ENCODE measurements at regions not wholly inside any gene's neighbourhood (a gene's known extent, or its start where the extent isn't known, plus 50 kb on each side); places are given as distances from the start of the nearest gene placed in this dataset.

DNA sequence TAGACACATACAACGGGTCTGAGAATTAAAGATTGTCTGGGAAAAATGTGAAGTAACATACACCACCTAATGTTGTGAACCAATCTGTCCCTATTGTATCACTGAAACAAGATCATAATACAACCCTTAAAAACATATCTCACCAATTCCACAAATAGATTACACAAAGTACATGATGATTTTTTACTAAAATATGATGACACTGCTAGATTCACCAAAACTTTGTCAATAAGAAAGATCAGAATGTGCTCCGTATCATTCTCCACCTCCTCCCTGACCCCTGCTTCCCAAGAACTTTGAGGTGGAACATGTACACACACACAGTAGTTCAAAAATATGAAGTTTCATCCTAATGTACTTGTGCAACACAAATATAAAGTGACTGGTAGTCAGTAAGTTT, 862.0 kb downstream of the PCDH18 start:
- TF ChIP-seq, protein P1, sequence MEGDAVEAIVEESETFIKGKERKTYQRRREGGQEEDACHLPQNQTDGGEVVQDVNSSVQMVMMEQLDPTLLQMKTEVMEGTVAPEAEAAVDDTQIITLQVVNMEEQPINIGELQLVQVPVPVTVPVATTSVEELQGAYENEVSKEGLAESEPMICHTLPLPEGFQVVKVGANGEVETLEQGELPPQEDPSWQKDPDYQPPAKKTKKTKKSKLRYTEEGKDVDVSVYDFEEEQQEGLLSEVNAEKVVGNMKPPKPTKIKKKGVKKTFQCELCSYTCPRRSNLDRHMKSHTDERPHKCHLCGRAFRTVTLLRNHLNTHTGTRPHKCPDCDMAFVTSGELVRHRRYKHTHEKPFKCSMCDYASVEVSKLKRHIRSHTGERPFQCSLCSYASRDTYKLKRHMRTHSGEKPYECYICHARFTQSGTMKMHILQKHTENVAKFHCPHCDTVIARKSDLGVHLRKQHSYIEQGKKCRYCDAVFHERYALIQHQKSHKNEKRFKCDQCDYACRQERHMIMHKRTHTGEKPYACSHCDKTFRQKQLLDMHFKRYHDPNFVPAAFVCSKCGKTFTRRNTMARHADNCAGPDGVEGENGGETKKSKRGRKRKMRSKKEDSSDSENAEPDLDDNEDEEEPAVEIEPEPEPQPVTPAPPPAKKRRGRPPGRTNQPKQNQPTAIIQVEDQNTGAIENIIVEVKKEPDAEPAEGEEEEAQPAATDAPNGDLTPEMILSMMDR (IDR thresholded peaks at IDR 0.05): no peak
- no peaks in the 10 kb centered on the region for H3K27me3 ChIP-seq
- H3K9me3 ChIP-seq: no peaks in the 10 kb centered on the region
- no peaks in the 10 kb centered on the region for H3K36me3 ChIP-seq
- H3K27ac ChIP-seq: no peak overlapping the region
- no peak overlapping the region for H3K4me3 ChIP-seq
- no peak for DNase-seq
- no peak overlapping the region for H3K9ac ChIP-seq (ENCODE audit: low read depth in 2 of 2, low read length in 2 of 2)
- H3K4me1 ChIP-seq: no peaks in the 10 kb centered on the region
- intact Hi-C loops (cut with DNase I): no loop called here

DNA sequence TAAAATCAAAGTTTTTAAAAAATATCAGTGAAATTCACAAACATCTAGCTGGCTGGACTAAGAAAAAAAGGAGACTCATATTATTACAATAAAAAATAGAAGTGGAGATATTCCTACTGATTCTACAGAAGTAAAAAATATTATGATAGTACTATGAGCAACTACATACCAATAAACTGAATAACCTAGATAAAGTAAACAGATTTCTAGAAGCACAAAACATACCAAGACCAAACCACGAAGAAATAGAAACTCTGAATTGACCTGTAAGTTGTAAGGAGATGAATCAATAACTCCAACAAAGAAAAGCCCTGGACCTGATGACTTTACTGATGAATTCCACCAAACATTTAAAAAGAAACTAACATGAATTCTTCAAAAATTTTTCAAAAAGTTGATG, 867.3 kb downstream of the PCDH18 start:
- H3K27me3 ChIP-seq: no peaks in the 10 kb centered on the region
- no peak overlapping the region for H3K9ac ChIP-seq (ENCODE audit: low read depth in 2 of 2, low read length in 2 of 2)

DNA sequence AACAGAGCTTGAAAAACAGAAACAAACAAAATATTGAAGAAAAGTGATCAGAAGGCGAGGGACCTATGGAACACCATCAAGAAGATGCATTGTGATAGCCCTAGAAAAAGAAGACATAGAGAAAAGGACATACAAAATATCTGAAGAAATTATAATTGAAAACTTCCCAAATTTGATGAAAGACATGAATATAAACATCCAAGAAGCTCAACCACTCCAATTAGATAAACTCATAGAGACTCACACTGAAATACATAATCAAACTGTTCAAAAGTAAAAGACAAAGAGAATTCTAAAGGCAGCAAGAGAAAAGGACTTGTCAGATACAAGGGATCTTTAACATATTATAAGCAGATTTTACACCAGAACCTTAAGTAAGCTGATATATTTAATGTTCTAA, 869.8 kb downstream of the PCDH18 start:
- no peak overlapping the region for H3K4me3 ChIP-seq
- no peak for DNase-seq
- intact Hi-C loops (cut with DNase I): no loop called here
- no peaks in the 10 kb centered on the region for H3K9me3 ChIP-seq
- H3K27me3 ChIP-seq: no peaks in the 10 kb centered on the region
- no peaks in the 10 kb centered on the region for H3K36me3 ChIP-seq
- no peaks in the 10 kb centered on the region for H3K4me1 ChIP-seq
- TF ChIP-seq, protein P1 (IDR thresholded peaks at IDR 0.05): no peak
- no peak overlapping the region for H3K27ac ChIP-seq
- no peak overlapping the region for H3K9ac ChIP-seq (ENCODE audit: low read depth in 2 of 2, low read length in 2 of 2)

More for the DNA sequence above, 867.3 kb downstream of the PCDH18 start:
- Histone ChIP-seq H3K4me3 (no peak overlapping the region), H3K27ac (no peak overlapping the region), H3K36me3 (no peaks in the 10 kb centered on the region), H3K9me3 (no peaks in the 10 kb centered on the region), H3K4me1 (no peaks in the 10 kb centered on the region)
- DNase-seq: no peak
- TF ChIP-seq, protein P1 (IDR thresholded peaks at IDR 0.05): no peak
- intact Hi-C loops (cut with DNase I): no loop called here

DNA sequence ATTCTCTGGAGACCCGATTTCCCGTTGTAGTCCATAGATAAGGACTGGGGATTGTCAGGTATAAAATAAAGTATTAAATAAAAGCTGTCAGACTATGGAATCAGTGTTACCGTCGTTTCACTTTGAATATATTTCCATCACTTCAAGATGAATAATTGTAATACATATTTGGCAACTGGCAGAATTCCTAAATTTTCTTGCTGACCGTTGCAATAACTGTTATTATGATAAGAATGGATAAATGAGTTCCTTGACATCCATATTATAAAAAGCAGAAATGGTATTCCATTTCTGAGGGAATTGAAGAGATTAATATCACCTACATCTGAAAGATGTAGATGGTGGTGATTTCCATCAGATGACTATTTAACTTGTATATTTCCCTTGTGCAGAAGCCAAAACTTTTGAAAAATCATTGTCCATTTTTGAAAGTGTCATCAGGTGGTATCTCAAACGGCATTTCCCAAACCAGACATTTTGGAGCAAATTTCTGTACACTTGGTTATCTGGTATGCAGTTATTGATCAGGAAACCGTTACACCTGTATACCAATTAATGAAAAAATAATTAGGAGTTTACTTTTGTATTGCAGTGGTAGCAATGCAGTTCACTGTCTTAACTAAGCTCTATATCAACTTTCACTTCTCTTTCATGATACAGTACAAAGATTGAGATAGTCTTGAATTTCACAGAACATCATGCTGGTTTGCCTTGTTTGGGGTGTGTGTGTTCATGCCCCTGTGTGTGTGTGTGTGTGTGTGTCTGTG, 878.5 kb downstream of the PCDH18 start:
- intact Hi-C loops (cut with DNase I): no loop called here
- H3K27ac ChIP-seq: no peak overlapping the region
- H3K9ac ChIP-seq (ENCODE audit: low read depth in 2 of 2, low read length in 2 of 2): no peak overlapping the region
- DNase-seq: no peak
- TF ChIP-seq, protein P1 (IDR thresholded peaks at IDR 0.05): no peak
- no peaks in the 10 kb centered on the region for H3K27me3 ChIP-seq
- H3K9me3 ChIP-seq: no peaks in the 10 kb centered on the region
- no peak overlapping the region for H3K4me3 ChIP-seq
- H3K36me3 ChIP-seq: no peaks in the 10 kb centered on the region
- no peaks in the 10 kb centered on the region for H3K4me1 ChIP-seq

DNA sequence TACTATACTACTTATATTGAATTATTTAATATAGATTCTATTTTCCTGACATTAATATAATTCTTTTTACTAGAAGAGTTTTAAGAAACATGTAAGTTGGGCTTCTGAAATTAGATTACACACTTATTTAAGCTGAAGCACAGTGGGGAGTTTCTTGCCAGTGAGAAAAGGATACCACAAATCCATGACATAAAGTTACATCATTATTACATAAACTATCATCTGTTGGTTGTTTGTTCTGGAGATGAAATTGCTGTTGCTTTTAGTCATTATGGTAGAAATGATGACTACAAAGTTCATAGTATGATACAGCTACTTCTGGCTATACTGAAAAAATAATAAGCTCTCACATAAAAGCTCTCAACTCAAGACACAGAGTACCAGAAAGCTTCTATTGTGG, 880.4 kb downstream of the PCDH18 start:
- intact Hi-C loops (cut with DNase I): no loop called here
- Histone ChIP-seq H3K4me3 (no peak overlapping the region), H3K36me3 (no peaks in the 10 kb centered on the region), H3K27ac (no peak overlapping the region), H3K9me3 (no peaks in the 10 kb centered on the region), H3K27me3 (no peaks in the 10 kb centered on the region), H3K9ac (ENCODE audit: low read depth in 2 of 2, low read length in 2 of 2) (no peak overlapping the region), H3K4me1 (no peaks in the 10 kb centered on the region)
- TF ChIP-seq, protein P1 (IDR thresholded peaks at IDR 0.05): no peak
- DNase-seq: no peak

All from colonic mucosa (tissue), 4 donors.